Mesenchymal stem cell (in vitro differentiated cells and primary cell): ENCODE measurements at regions not wholly inside any gene's neighbourhood (a gene's known extent, or its start where the extent isn't known, plus 50 kb on each side); places are given as distances from the start of the nearest gene placed in this dataset.

Experiments used
- DNase-seq: peaks from one replicate; pipeline ENCODE4 v3.0.0-alpha.2; 2013
- H2AFZ ChIP-seq: one replicate; pipeline ENCODE4 v1.6.1; 2013; ENCODE audit warnings: low read depth, mild to moderate bottlenecking, control low read depth, inconsistent platforms, low read length, moderate library complexity
- H2AK5ac ChIP-seq: 2 replicates; pipeline ENCODE4 v1.6.1; 2013; ENCODE audit warnings: low read length, moderate library complexity, mild to moderate bottlenecking, inconsistent platforms; ENCODE audit not compliant: severe bottlenecking
- H2BK120ac ChIP-seq: one replicate; pipeline ENCODE4 v1.6.1; 2013; ENCODE audit warnings: low read depth, mild to moderate bottlenecking, inconsistent platforms, low read length, moderate library complexity
- H2BK12ac ChIP-seq, 2 experiments: one replicate each; pipeline ENCODE4 v1.6.1; 2013; ENCODE audit warnings: inconsistent platforms in 2 of 2, low read length in 2 of 2, mild to moderate bottlenecking in 2 of 2, moderate library complexity in 2 of 2, control low read depth in 1 of 2
- H2BK15ac ChIP-seq: one replicate; pipeline ENCODE4 v1.6.1; 2013; ENCODE audit warnings: mild to moderate bottlenecking, low read depth, inconsistent platforms; ENCODE audit not compliant: poor library complexity, severe bottlenecking
- H2BK5ac ChIP-seq: 2 replicates; pipeline ENCODE4 v1.6.1; 2013; ENCODE audit warnings: low read depth, mild to moderate bottlenecking, low read length, control low read depth, inconsistent platforms; ENCODE audit not compliant: poor library complexity, severe bottlenecking
- H3K14ac ChIP-seq, 2 experiments: one replicate each; pipeline ENCODE4 v1.6.1; 2013; ENCODE audit warnings: inconsistent platforms in 2 of 2, low read length in 2 of 2, control low read depth in 1 of 2, mild to moderate bottlenecking in 1 of 2, moderate library complexity in 1 of 2
- H3K18ac ChIP-seq, 2 experiments: one replicate each; pipeline ENCODE4 v1.6.1; 2013; ENCODE audit warnings: inconsistent platforms in 2 of 2, low read length in 2 of 2, control low read depth in 1 of 2, low read depth in 1 of 2, mild to moderate bottlenecking in 1 of 2
- H3K23ac ChIP-seq, 2 experiments: one replicate each; pipeline ENCODE4 v1.6.1; 2013; ENCODE audit warnings: inconsistent platforms in 2 of 2, low read length in 2 of 2, mild to moderate bottlenecking in 2 of 2, moderate library complexity in 2 of 2, control low read depth in 1 of 2
- H3K27ac ChIP-seq: 2 replicates; pipeline ENCODE4 v1.5.1; 2013; ENCODE audit warnings: mild to moderate bottlenecking, moderate library complexity, low read length, control low read depth, inconsistent platforms; ENCODE audit not compliant: poor library complexity, severe bottlenecking
- H3K27me3 ChIP-seq, 2 experiments: 2 replicates each; pipeline versions ENCODE4 v1.6.1 to v1.7.0; 2013; ENCODE audit warnings: low read length in 2 of 2, mild to moderate bottlenecking in 2 of 2, moderate library complexity in 2 of 2, control low read depth in 1 of 2, inconsistent platforms in 1 of 2; ENCODE audit not compliant: control insufficient read depth in 1 of 2, insufficient read depth in 1 of 2
- H3K36me3 ChIP-seq, 2 experiments: 2 replicates each; pipeline versions ENCODE4 v1.6.1 to v1.7.0; 2013; ENCODE audit warnings: low read length in 2 of 2, control low read depth in 1 of 2, inconsistent platforms in 1 of 2, low read depth in 1 of 2, mild to moderate bottlenecking in 1 of 2; ENCODE audit not compliant: insufficient read depth in 2 of 2, control insufficient read depth in 1 of 2
- H3K4ac ChIP-seq, 2 experiments: one replicate each; pipeline ENCODE4 v1.6.1; 2013; ENCODE audit warnings: inconsistent platforms in 2 of 2, low read length in 2 of 2, mild to moderate bottlenecking in 2 of 2, moderate library complexity in 2 of 2, control low read depth in 1 of 2, low read depth in 1 of 2
- H3K4me1 ChIP-seq: 2 replicates; pipeline ENCODE4 v1.6.1; 2013; ENCODE audit warnings: low read depth, low read length, control low read depth; ENCODE audit not compliant: control insufficient read depth, insufficient read depth
- H3K4me2 ChIP-seq: 2 replicates; pipeline ENCODE4 v1.6.1; 2013; ENCODE audit warnings: low read length, mild to moderate bottlenecking, inconsistent platforms; ENCODE audit not compliant: poor library complexity, severe bottlenecking
- H3K4me3 ChIP-seq, 2 experiments: 2 replicates each; pipeline versions ENCODE4 v1.5.1 to v1.7.0; 2013; ENCODE audit warnings: low read length in 2 of 2, mild to moderate bottlenecking in 2 of 2, control low read depth in 1 of 2, low read depth in 1 of 2; ENCODE audit not compliant: insufficient read depth in 1 of 2
- H3K79me1 ChIP-seq: replicated peaks from 2 replicates; pipeline ENCODE4 v1.6.1; 2013; ENCODE audit warnings: mild to moderate bottlenecking, control low read depth, low read length, inconsistent platforms; ENCODE audit not compliant: poor library complexity, severe bottlenecking
- H3K9ac ChIP-seq: 2 replicates; pipeline ENCODE4 v1.7.0; 2013; ENCODE audit warnings: mild to moderate bottlenecking, low read length, moderate library complexity
- H3K9me3 ChIP-seq: 2 replicates; pipeline ENCODE4 v1.7.0; 2013; ENCODE audit warnings: mild to moderate bottlenecking, low read length; ENCODE audit not compliant: control insufficient read depth
- H4K8ac ChIP-seq: one replicate; pipeline ENCODE4 v1.6.1; 2013; ENCODE audit warnings: inconsistent platforms, mild to moderate bottlenecking, low read length, moderate library complexity
- H4K91ac ChIP-seq: one replicate; pipeline ENCODE4 v1.6.1; 2013; ENCODE audit warnings: mild to moderate bottlenecking, low read length, inconsistent platforms
- WGBS: methylation state at CpG from one replicate; pipeline ENCODE4 v1.1.7; 2013; ENCODE audit warnings: mixed read lengths; 5-methylcytosine and 5-hydroxymethylcytosine counted together

DNA sequence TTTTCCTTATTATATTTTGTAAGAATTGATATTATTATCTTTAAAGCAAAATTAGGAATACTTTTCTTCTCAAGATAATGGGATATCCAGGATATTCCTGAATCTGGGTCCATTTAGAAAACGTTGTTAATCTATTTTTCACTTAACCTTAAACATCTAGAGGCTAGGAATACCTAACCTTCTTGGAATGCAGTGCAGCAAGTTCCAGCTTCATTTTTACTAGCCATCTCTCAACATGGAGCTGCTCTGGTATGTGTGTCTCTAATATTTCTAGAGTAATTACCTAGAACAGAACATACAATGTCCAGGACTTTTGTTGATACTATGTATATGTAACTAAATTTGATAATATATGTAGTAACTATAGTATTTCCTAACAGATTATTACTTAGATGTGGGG lies 87.8 kb upstream of the NLGN4Y start:
- no peak overlapping the region for H2AFZ ChIP-seq
- no peak overlapping the region for H3K9ac ChIP-seq
- no peak overlapping the region for H2BK120ac ChIP-seq
- H2BK5ac ChIP-seq, result no peak overlapping the region
- H2AK5ac ChIP-seq, result no peak overlapping the region
- H3K4me1 ChIP-seq, result no peaks in the 10 kb centered on the region
- WGBS, result no CpG with 5 or more reads among the region's 1 CpG
- no peak overlapping the region for H3K27ac ChIP-seq
- H2BK12ac ChIP-seq, result no peak overlapping the region
- H3K9me3 ChIP-seq, result no peaks in the 10 kb centered on the region
- H3K4me2 ChIP-seq, result no peak overlapping the region
- no peak overlapping the region for H3K4ac ChIP-seq
- no peak overlapping the region for H3K14ac ChIP-seq
- H3K23ac ChIP-seq, result no peak overlapping the region
- no peak for DNase-seq
- no peak overlapping the region for H3K18ac ChIP-seq
- no peaks in the 10 kb centered on the region for H3K27me3 ChIP-seq
- no peak overlapping the region for H4K8ac ChIP-seq
- no peaks in the 10 kb centered on the region for H3K36me3 ChIP-seq
- H3K79me1 ChIP-seq, result no peaks in the 10 kb centered on the region
- H2BK15ac ChIP-seq, result no peak overlapping the region
- no peak overlapping the region for H3K4me3 ChIP-seq
- H4K91ac ChIP-seq, result no peak overlapping the region

DNA sequence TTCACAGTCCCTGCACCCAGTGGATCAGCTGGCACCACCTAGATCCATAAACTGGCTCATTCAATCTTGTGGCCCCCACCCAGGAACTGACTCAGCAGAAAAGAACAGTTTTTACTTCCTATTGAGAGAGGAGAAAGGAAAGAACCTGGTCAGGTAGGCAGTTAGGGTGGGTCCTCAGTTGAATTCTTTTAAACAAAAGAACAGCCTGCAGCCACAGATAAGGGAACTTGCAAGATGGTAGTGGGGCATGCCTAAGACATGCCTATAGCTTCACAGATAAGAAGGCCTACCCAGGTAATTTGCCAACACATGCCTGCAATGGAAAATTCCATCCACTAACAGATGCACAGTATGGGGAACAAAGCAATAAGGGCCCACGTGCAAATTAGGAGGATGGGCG lies 86.7 kb upstream of the NLGN4Y start:
- no peak overlapping the region for H3K4me2 ChIP-seq
- no peak overlapping the region for H4K8ac ChIP-seq
- H3K4ac ChIP-seq, result no peak overlapping the region
- no peaks in the 10 kb centered on the region for H3K4me1 ChIP-seq
- no peak overlapping the region for H3K27ac ChIP-seq
- no peak overlapping the region for H3K14ac ChIP-seq
- no peaks in the 10 kb centered on the region for H3K9me3 ChIP-seq
- H2BK12ac ChIP-seq, result no peak overlapping the region
- H2BK5ac ChIP-seq, result no peak overlapping the region
- no peak overlapping the region for H3K18ac ChIP-seq
- H3K9ac ChIP-seq, result no peak overlapping the region
- no peak overlapping the region for H2BK15ac ChIP-seq
- no peak overlapping the region for H2BK120ac ChIP-seq
- H3K4me3 ChIP-seq, result no peak overlapping the region
- H3K27me3 ChIP-seq, result no peaks in the 10 kb centered on the region
- H3K79me1 ChIP-seq, result no peaks in the 10 kb centered on the region
- no peak for DNase-seq
- no peak overlapping the region for H2AK5ac ChIP-seq
- no peak overlapping the region for H3K23ac ChIP-seq
- no peak overlapping the region for H4K91ac ChIP-seq
- H2AFZ ChIP-seq, result no peak overlapping the region
- no peaks in the 10 kb centered on the region for H3K36me3 ChIP-seq
- WGBS, result no CpG with 5 or more reads among the region's 2 CpGs

- Histone ChIP-seq H2BK15ac (no peak overlapping the region), H3K4me1 (no peaks in the 10 kb centered on the region), H2BK5ac (no peak overlapping the region), H3K4ac (no peak overlapping the region), H4K91ac (no peak overlapping the region), H3K4me3 (no peak overlapping the region), H3K14ac (no peak overlapping the region), H3K9ac (no peak overlapping the region), H3K27ac (no peak overlapping the region), H4K8ac (no peak overlapping the region), H3K9me3 (no peaks in the 10 kb centered on the region), H2AK5ac (no peak overlapping the region), H2BK12ac (no peak overlapping the region), H3K36me3 (no peaks in the 10 kb centered on the region), H2BK120ac (no peak overlapping the region), H3K23ac (no peak overlapping the region), H3K79me1 (no peaks in the 10 kb centered on the region), H3K4me2 (no peak overlapping the region), H3K27me3 (no peaks in the 10 kb centered on the region), H2AFZ (no peak overlapping the region), H3K18ac (no peak overlapping the region)
- no peak for DNase-seq
- WGBS, result 85% methylated on average over 1 of the region's 1 CpG
Measured at GRCh38 chrY:14438395-14438794, 85.9 kb upstream of the NLGN4Y start.

- H3K9me3 ChIP-seq, result no peaks in the 10 kb centered on the region
- no peak for DNase-seq
- no peak overlapping the region for H3K14ac ChIP-seq
- no peak overlapping the region for H2BK12ac ChIP-seq
- H3K23ac ChIP-seq, result no peak overlapping the region
- H2BK5ac ChIP-seq, result no peak overlapping the region
- no peaks in the 10 kb centered on the region for H3K27me3 ChIP-seq
- no peak overlapping the region for H3K4me3 ChIP-seq
- H3K4ac ChIP-seq, result no peak overlapping the region
- no peaks in the 10 kb centered on the region for H3K36me3 ChIP-seq
- H3K4me2 ChIP-seq, result no peak overlapping the region
- WGBS, result 100% methylated on average over 1 of the region's 4 CpGs
- H3K27ac ChIP-seq, result no peak overlapping the region
- H2BK15ac ChIP-seq, result no peak overlapping the region
- no peak overlapping the region for H2BK120ac ChIP-seq
- H3K79me1 ChIP-seq, result no peaks in the 10 kb centered on the region
- no peak overlapping the region for H2AK5ac ChIP-seq
- H3K9ac ChIP-seq, result no peak overlapping the region
- H2AFZ ChIP-seq, result no peak overlapping the region
- H3K4me1 ChIP-seq, result no peaks in the 10 kb centered on the region
- H3K18ac ChIP-seq, result no peak overlapping the region
- no peak overlapping the region for H4K91ac ChIP-seq
- no peak overlapping the region for H4K8ac ChIP-seq
Measured at GRCh38 chrY:14444550-14444949, 79.8 kb upstream of the NLGN4Y start.
